Colonic mucosa (tissue), 4 donors: ENCODE measurements at regions not wholly inside any gene's neighbourhood (a gene's known extent, or its start where the extent isn't known, plus 50 kb on each side); places are given as distances from the start of the nearest gene placed in this dataset.

Experiments
- DNase-seq: peaks from one replicate; pipeline ENCODE4 v3.0.0-alpha.2; 2020
- H3K27ac ChIP-seq: fragments of 200-600 bp; one replicate; pipeline ENCODE4 v1.8.0; 2021
- H3K27me3 ChIP-seq: fragments of 200-600 bp; one replicate; pipeline ENCODE4 v1.8.0; 2021
- H3K36me3 ChIP-seq: fragments of 200-600 bp; one replicate; pipeline ENCODE4 v1.8.0; 2021
- H3K4me1 ChIP-seq: fragments of 200-600 bp; one replicate; pipeline ENCODE4 v1.8.0; 2021; ENCODE audit warnings: mild to moderate bottlenecking
- H3K4me3 ChIP-seq: fragments of 200-600 bp; one replicate; pipeline ENCODE4 v1.8.0; 2021
- H3K9ac ChIP-seq, 2 donors: one replicate each; pipeline ENCODE4 v1.7.0; 2013; ENCODE audit warnings: control low read depth in 2 of 2, low read depth in 2 of 2, low read length in 2 of 2
- H3K9me3 ChIP-seq: fragments of 200-600 bp; one replicate; pipeline ENCODE4 v1.8.0; 2021
- CTCF ChIP-seq: fragments of 200-600 bp; IDR thresholded peaks from one replicate; pipeline ENCODE4 v1.8.0; 2022; ENCODE audit warnings: antibody characterized with exemption, mild to moderate bottlenecking
- intact Hi-C: fragments of 100-400 bp; cut with DNase I; formaldehyde crosslinking; loops from one replicate; pipeline ENCODE4 v1.14.1; 2022
- donor health status: healthy.
- donor health status: DM: no; HTN: no; CAD: no.
- donor health status: DM: no; HTN: no; CAD: no.

- intact Hi-C loops = no loop called here
- Histone ChIP-seq H3K9ac (no peak overlapping the region), H3K9me3 (no peaks in the 10 kb centered on the region), H3K27ac (no peak overlapping the region), H3K36me3 (no peaks in the 10 kb centered on the region), H3K27me3 (no peaks in the 10 kb centered on the region), H3K4me1 (no peaks in the 10 kb centered on the region), H3K4me3 (no peak overlapping the region)
- TF ChIP-seq CTCF = no peak
- DNase-seq = no peak
Measured at GRCh38 chr11:71336176-71336995, 84.0 kb upstream of the SHANK2 start.

GRCh38 chr11:71335371-71335770 is 83.0 kb upstream of the SHANK2 start:
- H3K36me3 ChIP-seq = no peaks in the 10 kb centered on the region
- DNase-seq = no peak
- no peak for TF ChIP-seq CTCF
- no peaks in the 10 kb centered on the region for H3K9me3 ChIP-seq
- no peak overlapping the region for H3K4me3 ChIP-seq
- no peak overlapping the region for H3K9ac ChIP-seq
- no peaks in the 10 kb centered on the region for H3K4me1 ChIP-seq
- no peak overlapping the region for H3K27ac ChIP-seq
- intact Hi-C loops = no loop called here
- H3K27me3 ChIP-seq = no peaks in the 10 kb centered on the region

GRCh38 chr11:71334191-71334590 is 81.8 kb upstream of the SHANK2 start:
- no peak overlapping the region for H3K4me3 ChIP-seq
- intact Hi-C loops = no loop called here
- no peak for TF ChIP-seq CTCF
- DNase-seq = no peak
- no peaks in the 10 kb centered on the region for H3K27me3 ChIP-seq
- no peaks in the 10 kb centered on the region for H3K9me3 ChIP-seq
- H3K27ac ChIP-seq = no peak overlapping the region
- H3K4me1 ChIP-seq = no peaks in the 10 kb centered on the region
- no peak overlapping the region for H3K9ac ChIP-seq
- H3K36me3 ChIP-seq = no peaks in the 10 kb centered on the region

- TF ChIP-seq CTCF = no peak
- Histone ChIP-seq H3K9ac (no peak overlapping the region), H3K27ac (no peak overlapping the region), H3K4me1 (no peaks in the 10 kb centered on the region), H3K36me3 (no peaks in the 10 kb centered on the region), H3K27me3 (no peaks in the 10 kb centered on the region), H3K4me3 (no peak overlapping the region), H3K9me3 (no peaks in the 10 kb centered on the region)
- intact Hi-C loops = no loop called here
- no peak for DNase-seq
Measured at GRCh38 chr11:71333473-71333872, 81.1 kb upstream of the SHANK2 start.

GRCh38 chr11:71332447-71332846 is 80.1 kb upstream of the SHANK2 start:
- no peaks in the 10 kb centered on the region for H3K36me3 ChIP-seq
- intact Hi-C loops = no loop called here
- H3K9ac ChIP-seq = no peak overlapping the region
- no peaks in the 10 kb centered on the region for H3K9me3 ChIP-seq
- no peak overlapping the region for H3K27ac ChIP-seq
- TF ChIP-seq CTCF = no peak
- H3K4me1 ChIP-seq = no peaks in the 10 kb centered on the region
- H3K27me3 ChIP-seq = no peaks in the 10 kb centered on the region
- H3K4me3 ChIP-seq = no peak overlapping the region
- DNase-seq = no peak
